MCF 10A (cell line): ENCODE measurements at regions not wholly inside any gene's neighbourhood (a gene's known extent, or its start where the extent isn't known, plus 50 kb on each side); places are given as distances from the start of the nearest gene placed in this dataset.

Experiments
- BruUV-seq: library from RNA; stranded (reverse); fragments of 400-500 nt; replicated peaks from 2 replicates; lab custom pipeline; 2021; lab: Mats Ljungman, UMichigan
- CTCF ChIA-PET: fragments of 300-600 bp; sonication (Branson Sonifier 250); formaldehyde crosslinking; extraction: SDS; loops from one replicate; lab custom pipeline; 2021; ENCODE audit warnings: antibody characterized with exemption, inconsistent platforms; lab: Yijun Ruan, JAX
- POLR2A ChIA-PET: fragments of 300-600, 350-650 bp; sonication (Branson Sonifier 250); formaldehyde crosslinking; extraction: SDS; loops from one replicate; lab custom pipeline; 2020; ENCODE audit warnings: antibody characterized with exemption, inconsistent platforms; lab: Yijun Ruan, JAX
- DNase-seq: peaks from one replicate; pipeline ENCODE4 v3.0.0-alpha.2; 2018; ENCODE audit not compliant: unreplicated experiment
- H3K27ac Mint-ChIP-seq: one replicate; pipeline ENCODE4 v1.8.0; 2022; ENCODE audit warnings: mild to moderate bottlenecking, low read depth, mixed read lengths; ENCODE audit not compliant: unreplicated experiment
- H3K27me3 Mint-ChIP-seq: one replicate; pipeline ENCODE4 v1.8.0; 2022; ENCODE audit warnings: mixed read lengths; ENCODE audit not compliant: insufficient read depth, unreplicated experiment
- H3K36me3 Mint-ChIP-seq: one replicate; pipeline ENCODE4 v1.8.0; 2022; ENCODE audit warnings: mild to moderate bottlenecking, moderate library complexity, mixed read lengths; ENCODE audit not compliant: insufficient read depth, unreplicated experiment
- H3K4me1 Mint-ChIP-seq: one replicate; pipeline ENCODE4 v1.8.0; 2022; ENCODE audit warnings: mixed read lengths; ENCODE audit not compliant: insufficient read depth, unreplicated experiment
- H3K4me3 Mint-ChIP-seq: one replicate; pipeline ENCODE4 v1.8.0; 2022; ENCODE audit warnings: mild to moderate bottlenecking, moderate library complexity, mixed read lengths; ENCODE audit not compliant: unreplicated experiment
- H3K9me3 Mint-ChIP-seq: one replicate; pipeline ENCODE4 v1.8.0; 2022; ENCODE audit warnings: mixed read lengths; ENCODE audit not compliant: unreplicated experiment
- intact Hi-C: fragments of 100-400 bp; cut with micrococcal nuclease; formaldehyde crosslinking; loops from 2 replicates; pipeline ENCODE4 v1.14.1; 2022
- TF ChIP-seq, protein P1 (sequence below): fragments of 200-600 bp; IDR thresholded peaks from one replicate; pipeline ENCODE4 v1.8.0; 2022; ENCODE audit warnings: antibody characterized with exemption, mild to moderate bottlenecking; ENCODE audit not compliant: unreplicated experiment

DNA sequence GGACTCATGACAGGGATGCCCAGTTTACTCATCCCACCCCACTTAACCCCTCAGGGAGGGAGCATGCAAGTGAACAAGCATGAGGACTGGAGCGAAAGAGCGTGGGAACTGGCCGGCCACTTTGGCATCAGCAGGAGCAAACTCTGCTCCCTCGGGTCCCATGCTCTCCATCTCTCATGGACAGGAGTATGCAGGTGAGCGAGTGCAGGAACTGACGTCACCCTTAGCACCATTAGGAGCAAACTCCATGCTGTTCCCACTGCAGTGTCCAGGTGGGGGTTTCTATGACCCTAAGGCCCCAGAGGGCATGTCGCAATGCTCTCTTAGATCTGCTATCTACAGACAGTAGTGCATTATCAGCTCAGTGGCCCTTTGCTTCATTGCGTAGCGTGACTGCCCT lies 821.8 kb upstream of the LRFN5 start:
- H3K4me3 Mint-ChIP-seq, result no peak overlapping the region
- POLR2A ChIA-PET, result no interaction called here
- intact Hi-C loops, result no loop called here
- H3K4me1 Mint-ChIP-seq, result no peaks in the 10 kb centered on the region
- TF ChIP-seq, protein P1, sequence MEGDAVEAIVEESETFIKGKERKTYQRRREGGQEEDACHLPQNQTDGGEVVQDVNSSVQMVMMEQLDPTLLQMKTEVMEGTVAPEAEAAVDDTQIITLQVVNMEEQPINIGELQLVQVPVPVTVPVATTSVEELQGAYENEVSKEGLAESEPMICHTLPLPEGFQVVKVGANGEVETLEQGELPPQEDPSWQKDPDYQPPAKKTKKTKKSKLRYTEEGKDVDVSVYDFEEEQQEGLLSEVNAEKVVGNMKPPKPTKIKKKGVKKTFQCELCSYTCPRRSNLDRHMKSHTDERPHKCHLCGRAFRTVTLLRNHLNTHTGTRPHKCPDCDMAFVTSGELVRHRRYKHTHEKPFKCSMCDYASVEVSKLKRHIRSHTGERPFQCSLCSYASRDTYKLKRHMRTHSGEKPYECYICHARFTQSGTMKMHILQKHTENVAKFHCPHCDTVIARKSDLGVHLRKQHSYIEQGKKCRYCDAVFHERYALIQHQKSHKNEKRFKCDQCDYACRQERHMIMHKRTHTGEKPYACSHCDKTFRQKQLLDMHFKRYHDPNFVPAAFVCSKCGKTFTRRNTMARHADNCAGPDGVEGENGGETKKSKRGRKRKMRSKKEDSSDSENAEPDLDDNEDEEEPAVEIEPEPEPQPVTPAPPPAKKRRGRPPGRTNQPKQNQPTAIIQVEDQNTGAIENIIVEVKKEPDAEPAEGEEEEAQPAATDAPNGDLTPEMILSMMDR, result no peak
- no peak for DNase-seq
- CTCF ChIA-PET, result no interaction called here
- H3K36me3 Mint-ChIP-seq, result no peaks in the 10 kb centered on the region
- H3K27me3 Mint-ChIP-seq, result no peaks in the 10 kb centered on the region
- no peaks in the 10 kb centered on the region for H3K9me3 Mint-ChIP-seq
- H3K27ac Mint-ChIP-seq, result no peak overlapping the region
- no TSS peak for BruUV-seq

DNA sequence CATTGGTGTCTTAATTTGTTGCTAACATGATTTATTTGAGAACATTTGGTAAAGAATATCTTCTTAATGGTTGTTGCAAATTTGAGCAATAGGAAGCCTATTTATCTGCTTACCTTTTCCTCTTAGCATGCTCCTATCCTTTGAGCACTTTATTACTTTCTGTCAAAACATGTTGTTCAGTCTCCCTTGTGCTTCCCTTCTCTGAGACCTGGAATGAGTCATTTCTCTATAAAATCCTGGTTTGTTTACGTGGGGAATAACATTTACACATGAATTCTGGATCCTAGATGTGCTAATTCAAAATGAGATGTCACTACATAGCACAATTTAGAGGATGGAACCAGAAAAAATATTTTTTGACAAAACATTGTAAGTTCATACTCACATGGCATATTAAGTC lies 844.0 kb upstream of the LRFN5 start:
- TF ChIP-seq, protein P1, result no peak
- Mint-ChIP-seq H3K36me3 (no peaks in the 10 kb centered on the region), H3K9me3 (no peaks in the 10 kb centered on the region), H3K4me1 (no peaks in the 10 kb centered on the region), H3K27me3 (peaks cover 12% of the 10 kb centered on the region), H3K4me3 (no peak overlapping the region), H3K27ac (no peak overlapping the region)
- intact Hi-C loops, result no loop called here
- ChIA-PET CTCF (no interaction called here), POLR2A (no interaction called here)
- no TSS peak for BruUV-seq
- DNase-seq, result peak; percentile 1

DNA sequence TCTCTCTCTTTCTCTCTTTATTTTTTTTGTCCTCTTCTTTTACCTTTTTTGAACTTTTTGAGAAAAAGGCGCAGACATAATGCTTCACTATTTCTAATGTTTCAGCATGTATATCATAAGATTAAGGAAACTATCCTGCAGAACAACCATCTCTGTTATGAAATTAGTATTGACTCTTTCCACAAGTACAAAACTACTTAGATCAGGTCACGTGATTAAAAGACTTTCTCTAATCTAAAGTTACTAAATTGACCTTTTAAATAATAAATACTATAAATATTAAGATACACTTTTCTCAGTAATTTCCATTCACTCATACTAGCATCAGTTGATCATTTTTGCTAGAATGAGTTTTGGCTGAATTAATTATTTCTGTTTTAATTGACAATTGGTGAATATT lies 844.5 kb upstream of the LRFN5 start:
- TF ChIP-seq, protein P1, result no peak
- intact Hi-C loops, result no loop called here
- H3K27ac Mint-ChIP-seq, result no peak overlapping the region
- DNase-seq, result no peak
- H3K36me3 Mint-ChIP-seq, result no peaks in the 10 kb centered on the region
- CTCF ChIA-PET, result no interaction called here
- peaks cover 12% of the 10 kb centered on the region for H3K27me3 Mint-ChIP-seq
- no peaks in the 10 kb centered on the region for H3K4me1 Mint-ChIP-seq
- no TSS peak for BruUV-seq
- no peak overlapping the region for H3K4me3 Mint-ChIP-seq
- POLR2A ChIA-PET, result no interaction called here
- H3K9me3 Mint-ChIP-seq, result no peaks in the 10 kb centered on the region

DNA sequence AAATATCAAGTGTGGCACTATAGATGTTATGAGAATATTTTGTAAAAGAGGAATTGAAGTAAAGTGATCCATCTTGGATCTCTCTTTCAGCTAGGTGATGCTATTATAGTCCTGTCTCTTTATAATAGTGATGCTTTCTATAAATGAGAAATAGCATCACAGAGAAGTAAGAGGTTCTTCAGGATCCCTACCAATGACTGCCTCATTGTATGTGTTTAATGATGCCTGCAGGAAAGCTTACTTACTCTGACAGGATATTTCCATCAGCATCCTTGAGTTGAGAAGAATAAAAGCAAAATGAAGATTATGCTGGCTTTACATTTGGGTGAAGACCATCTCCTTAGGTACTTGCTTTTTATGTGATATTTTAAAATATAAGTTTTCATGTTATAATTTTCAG lies 846.0 kb upstream of the LRFN5 start:
- ChIA-PET POLR2A (no interaction called here), CTCF (no interaction called here)
- Mint-ChIP-seq H3K9me3 (peaks cover 5% of the 10 kb centered on the region), H3K4me3 (no peak overlapping the region), H3K27me3 (peaks cover 12% of the 10 kb centered on the region), H3K4me1 (no peaks in the 10 kb centered on the region), H3K27ac (no peak overlapping the region), H3K36me3 (no peaks in the 10 kb centered on the region)
- TF ChIP-seq, protein P1, result no peak
- BruUV-seq, result no TSS peak
- intact Hi-C loops, result no loop called here
- DNase-seq, result no peak
